ENCODE measurements at regions not wholly inside any gene's neighbourhood (a gene's known extent, or its start where the extent isn't known, plus 50 kb on each side); places are given as distances from the start of the nearest gene placed in this dataset.

- DNase-seq (ENCODE audit: low spot score in 2 of 2), result no peak
- WGBS, 2 donors, result 62 to 63% methylated on average over 4 of the region's 4 CpGs
- intact Hi-C loops (cut with DNase I; ENCODE audit: low total_unique reads), result no loop called here
- H3K4me3 ChIP-seq (ENCODE audit: low read depth, poor library complexity, severe bottlenecking), result no peak overlapping the region
- no peak for TF ChIP-seq POLR2A (IDR thresholded peaks at IDR 0.05)
- no peak for TF ChIP-seq CTCF (IDR thresholded peaks at IDR 0.05)
Measured at GRCh38 chr15:96672629-96673028, 342.1 kb downstream of the NR2F2 start.

- WGBS, 2 donors, result 84 to 86% methylated on average over 3 of the region's 3 CpGs
- no peak overlapping the region for H3K4me3 ChIP-seq (ENCODE audit: low read depth, poor library complexity, severe bottlenecking)
- TF ChIP-seq POLR2A (IDR thresholded peaks at IDR 0.05) (no peak), CTCF (IDR thresholded peaks at IDR 0.05) (no peak)
- intact Hi-C loops (cut with DNase I; ENCODE audit: low total_unique reads), result no loop called here
- DNase-seq (ENCODE audit: low spot score in 2 of 2), result no peak
Measured at GRCh38 chr15:96678386-96678785, 347.9 kb downstream of the NR2F2 start.

GRCh38 chr15:96687388-96688107, 357.0 kb downstream of the NR2F2 start:
- 88% methylated on average over 5 of the region's 5 CpGs for WGBS, 2 donors
- no peak for DNase-seq (ENCODE audit: low spot score in 2 of 2)
- intact Hi-C loops (cut with DNase I; ENCODE audit: low total_unique reads), result no loop called here
- H3K4me3 ChIP-seq (ENCODE audit: low read depth, poor library complexity, severe bottlenecking), result no peak overlapping the region
- TF ChIP-seq CTCF (IDR thresholded peaks at IDR 0.05), result no peak
- TF ChIP-seq POLR2A (IDR thresholded peaks at IDR 0.05), result no peak

- intact Hi-C loops (cut with DNase I; ENCODE audit: low total_unique reads), result no loop called here
- no peak overlapping the region for H3K4me3 ChIP-seq (ENCODE audit: low read depth, poor library complexity, severe bottlenecking)
- no peak for DNase-seq (ENCODE audit: low spot score in 2 of 2)
- TF ChIP-seq CTCF (IDR thresholded peaks at IDR 0.05) (no peak), POLR2A (IDR thresholded peaks at IDR 0.05) (no peak)
- WGBS, 2 donors, result 60 to 70% methylated on average over 3 of the region's 3 CpGs
Measured at GRCh38 chr15:96690733-96691132, 360.2 kb downstream of the NR2F2 start.

- no peak for DNase-seq (ENCODE audit: low spot score in 2 of 2)
- WGBS, 2 donors, result 86 to 89% methylated on average over 7 of the region's 7 CpGs
- H3K4me3 ChIP-seq (ENCODE audit: low read depth, poor library complexity, severe bottlenecking), result no peak overlapping the region
- intact Hi-C loops (cut with DNase I; ENCODE audit: low total_unique reads), result no loop called here
- TF ChIP-seq CTCF (IDR thresholded peaks at IDR 0.05) (no peak), POLR2A (IDR thresholded peaks at IDR 0.05) (no peak)
Measured at GRCh38 chr15:96692826-96693225, 362.3 kb downstream of the NR2F2 start.

- no peak overlapping the region for H3K4me3 ChIP-seq (ENCODE audit: low read depth, poor library complexity, severe bottlenecking)
- DNase-seq (ENCODE audit: low spot score in 2 of 2), result no peak
- intact Hi-C loops (cut with DNase I; ENCODE audit: low total_unique reads), result no loop called here
- 62% methylated on average over 2 of the region's 2 CpGs for WGBS, 2 donors
- TF ChIP-seq CTCF (IDR thresholded peaks at IDR 0.05) (no peak), POLR2A (IDR thresholded peaks at IDR 0.05) (no peak)
Measured at GRCh38 chr15:96693515-96693914, 363.0 kb downstream of the NR2F2 start.
